GM12878 (cell line): ENCODE measurements at regions not wholly inside any gene's neighbourhood (a gene's known extent, or its start where the extent isn't known, plus 50 kb on each side); places are given as distances from the start of the nearest gene placed in this dataset.

ENCODE experiments used
- ASH2L ChIP-seq: fragments of 300-600, 200-600 bp; sonication (generic); IDR thresholded peaks from 2 replicates; pipeline ENCODE4 v1.6.1; 2017; ENCODE audit warnings: low read depth, mild to moderate bottlenecking, borderline replicate concordance
- ATF3 ChIP-seq: IDR thresholded peaks from 2 replicates; pipeline ENCODE4 v1.6.1; 2011; ENCODE audit warnings: low read depth, mild to moderate bottlenecking, low read length, moderate library complexity, borderline replicate concordance; ENCODE audit errors: extremely low read depth
- DPF2 ChIP-seq: fragments of 450-650 bp; IDR thresholded peaks from 2 replicates; pipeline ENCODE4 v1.6.1; 2017; ENCODE audit warnings: mild to moderate bottlenecking
- ESRRA ChIP-seq: IDR thresholded peaks from 2 replicates; pipeline ENCODE4 v1.6.1; 2012; ENCODE audit warnings: mild to moderate bottlenecking, low read length, improper control_type of control experiment
- GABPA ChIP-seq: IDR thresholded peaks from 2 replicates; pipeline ENCODE4 v1.6.1; 2014; ENCODE audit warnings: antibody characterized with exemption, low read depth, mild to moderate bottlenecking, inconsistent platforms
- HDAC6 ChIP-seq: fragments of 200-600 bp; sonication (generic); IDR thresholded peaks from one replicate; pipeline ENCODE4 v1.8.0; 2017; ENCODE audit warnings: antibody characterized with exemption; ENCODE audit not compliant: unreplicated experiment
- IRF3 ChIP-seq: fragments of 450-650 bp; IDR thresholded peaks from 2 replicates; pipeline ENCODE4 v1.6.1; 2014; ENCODE audit warnings: mild to moderate bottlenecking
- RAD21 ChIP-seq: IDR thresholded peaks from 2 replicates; pipeline ENCODE4 v1.6.1; 2011; ENCODE audit warnings: mild to moderate bottlenecking, low read depth, low read length, moderate library complexity; ENCODE audit not compliant: insufficient read depth
- SMC3 ChIP-seq: IDR thresholded peaks from 2 replicates; pipeline ENCODE4 v1.6.1; 2011; ENCODE audit warnings: low read length, improper control_type of control experiment, borderline replicate concordance
- TCF3 ChIP-seq: IDR thresholded peaks from 2 replicates; pipeline ENCODE4 v1.6.1; 2012; ENCODE audit warnings: low read depth, mild to moderate bottlenecking, low read length, borderline replicate concordance; ENCODE audit not compliant: insufficient read depth
- TCF7 ChIP-seq: IDR thresholded peaks from 2 replicates; pipeline ENCODE4 v1.6.1; 2014; ENCODE audit warnings: antibody characterized with exemption, borderline replicate concordance
- WRNIP1 ChIP-seq: IDR thresholded peaks from 2 replicates; pipeline ENCODE4 v1.6.1; 2011; ENCODE audit warnings: low read depth, low read length, improper control_type of control experiment, borderline replicate concordance
- YY1 ChIP-seq: IDR thresholded peaks from 2 replicates; pipeline ENCODE4 v1.6.1; 2011; ENCODE audit warnings: low read depth, mild to moderate bottlenecking, low read length
- ZNF217 ChIP-seq: fragments of 450-650 bp; IDR thresholded peaks from 2 replicates; pipeline ENCODE4 v1.6.1; 2017; ENCODE audit warnings: antibody characterized with exemption, mild to moderate bottlenecking
- ZNF274 ChIP-seq: IDR thresholded peaks from one replicate; pipeline ENCODE4 v1.8.0; 2011; ENCODE audit not compliant: insufficient read length, insufficient read depth
- TF ChIP-seq, protein P1 (sequence below): IDR thresholded peaks from 2 replicates; pipeline ENCODE4 v1.6.1; 2012; ENCODE audit warnings: low read depth, low read length, improper control_type of control experiment

- TF ChIP-seq IRF3 (no peak), ASH2L (no peak), WRNIP1 (no peak), ZNF274 (no peak), ESRRA (no peak), TCF7 (no peak), ATF3 (no peak), HDAC6 (no peak), YY1 (no peak), SMC3 (no peak), RAD21 (no peak), DPF2 (no peak), GABPA (no peak), TCF3 (no peak), ZNF217 (no peak)
- TF ChIP-seq, protein P1, sequence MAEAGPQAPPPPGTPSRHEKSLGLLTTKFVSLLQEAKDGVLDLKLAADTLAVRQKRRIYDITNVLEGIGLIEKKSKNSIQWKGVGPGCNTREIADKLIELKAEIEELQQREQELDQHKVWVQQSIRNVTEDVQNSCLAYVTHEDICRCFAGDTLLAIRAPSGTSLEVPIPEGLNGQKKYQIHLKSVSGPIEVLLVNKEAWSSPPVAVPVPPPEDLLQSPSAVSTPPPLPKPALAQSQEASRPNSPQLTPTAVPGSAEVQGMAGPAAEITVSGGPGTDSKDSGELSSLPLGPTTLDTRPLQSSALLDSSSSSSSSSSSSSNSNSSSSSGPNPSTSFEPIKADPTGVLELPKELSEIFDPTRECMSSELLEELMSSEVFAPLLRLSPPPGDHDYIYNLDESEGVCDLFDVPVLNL = no peak
Observed at GRCh38 chr13:28590461-28590860, 68.5 kb upstream of the POMP start (continued).
